Left forelimb (tissue), 1 donor: ENCODE measurements at regions not wholly inside any gene's neighbourhood (a gene's known extent, or its start where the extent isn't known, plus 50 kb on each side); places are given as distances from the start of the nearest gene placed in this dataset.

ENCODE experiments used
- DNase-seq: peaks from one replicate; pipeline ENCODE4 v3.0.0-alpha.2; 2018; ENCODE audit warnings: low spot score

GRCh38 chr1:37281354-37281753 lies 193.0 kb upstream of the ZC3H12A start:
- no peak for DNase-seq

DNA sequence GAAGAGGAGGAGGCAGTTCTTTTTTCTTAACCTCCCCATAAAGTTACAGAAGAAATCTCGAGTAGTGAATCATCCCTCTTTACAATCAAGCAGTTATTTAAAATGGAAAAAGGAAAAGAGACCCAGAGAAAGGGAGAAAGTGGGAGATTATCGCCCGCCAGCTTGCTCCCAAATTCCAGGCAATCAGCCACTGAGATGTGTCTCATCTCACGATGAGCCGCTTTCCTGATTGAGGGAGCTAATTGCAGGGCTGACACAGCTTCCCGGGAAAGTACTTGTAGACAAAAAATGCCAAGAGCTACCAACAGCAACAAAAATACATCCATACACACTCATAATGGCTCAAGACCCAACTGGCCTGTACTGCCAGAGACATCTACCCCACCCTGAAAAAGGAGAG lies 191.6 kb upstream of the ZC3H12A start:
- DNase-seq, result no peak

GRCh38 chr1:37284053-37284452 lies 190.3 kb upstream of the ZC3H12A start:
- DNase-seq, result no peak

- DNase-seq, result no peak
These were observed 187.5 kb upstream of the ZC3H12A start for GRCh38 chr1:37286881-37287280.

- no peak for DNase-seq
These were observed 185.5 kb upstream of the ZC3H12A start for GRCh38 chr1:37288900-37289299.

DNA sequence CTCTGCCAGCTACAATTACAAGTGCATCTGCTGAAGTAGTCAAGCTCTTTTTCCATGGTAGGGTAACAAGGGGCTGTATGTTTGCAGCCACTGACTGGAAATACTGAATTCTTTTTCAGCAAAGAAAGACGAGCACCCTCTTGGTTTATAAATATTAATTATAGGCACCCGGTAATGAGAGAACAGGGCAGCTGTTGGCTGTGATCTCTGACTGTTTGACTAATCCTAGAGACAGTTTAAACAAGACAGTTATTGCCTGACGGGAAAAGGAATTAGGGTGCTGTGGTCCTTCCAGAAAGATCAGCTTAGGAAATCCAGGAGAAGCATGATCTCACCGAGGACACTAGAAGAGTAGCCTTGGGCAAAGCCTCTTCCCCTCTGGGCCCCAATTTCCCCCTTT lies 183.7 kb upstream of the ZC3H12A start:
- DNase-seq, result no peak

DNA sequence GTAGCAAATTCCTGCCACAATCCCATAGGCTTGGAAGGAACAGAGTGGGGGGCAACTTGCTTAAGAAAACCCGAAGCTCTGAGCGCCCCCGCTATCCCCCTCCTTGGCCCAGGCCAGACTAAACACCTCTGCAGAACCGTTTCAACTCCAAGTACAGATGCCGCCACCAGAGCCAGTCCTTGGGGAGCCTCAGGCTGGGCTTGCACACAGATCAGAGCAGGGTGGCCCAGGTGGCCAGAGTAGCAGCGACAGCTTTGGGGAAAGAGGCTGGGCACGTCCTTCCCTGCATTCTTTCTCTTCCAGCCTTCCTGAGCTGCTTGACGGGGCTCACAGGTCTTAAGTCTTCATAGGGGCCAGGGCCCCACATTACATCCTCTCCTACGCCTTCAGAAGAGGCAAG lies 181.6 kb upstream of the ZC3H12A start:
- no peak for DNase-seq

DNA sequence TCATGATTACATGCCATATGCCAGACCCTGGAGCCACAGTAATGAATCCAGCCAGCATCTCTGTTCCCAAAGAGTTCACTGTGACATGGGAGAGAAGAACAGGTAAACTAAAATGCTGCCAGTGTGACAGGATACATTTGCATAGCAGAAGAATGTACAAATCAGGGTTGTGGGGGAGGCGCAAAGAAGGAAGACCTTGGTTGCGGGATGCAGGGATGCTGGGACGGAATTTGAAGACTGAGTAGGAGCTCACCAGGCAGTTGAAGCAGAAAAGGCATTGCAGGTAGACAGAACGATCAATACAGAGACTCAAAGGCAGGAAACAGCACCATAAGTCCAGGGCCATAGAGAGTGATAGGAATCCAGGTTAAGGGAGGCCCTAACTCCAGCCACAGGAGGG lies 180.3 kb upstream of the ZC3H12A start:
- no peak for DNase-seq

DNA sequence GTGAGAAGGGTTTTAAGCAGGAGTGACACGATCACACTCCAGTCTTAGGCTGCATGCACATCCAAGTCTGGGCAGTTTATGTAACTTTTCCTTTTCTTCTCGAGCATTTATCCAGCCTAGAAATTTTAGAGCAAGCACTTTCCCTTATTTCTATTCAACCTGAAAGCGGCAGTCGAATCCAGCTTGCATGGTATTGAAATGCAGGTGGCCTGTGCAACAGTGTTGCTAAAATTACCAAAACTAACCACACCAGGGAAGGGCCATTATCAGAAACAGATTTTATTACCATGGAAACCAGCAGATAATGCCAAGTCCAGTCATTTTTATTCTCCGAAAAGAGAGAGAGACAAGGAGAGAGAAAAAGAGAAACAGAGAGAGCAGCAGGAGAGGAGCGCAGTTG lies 179.9 kb upstream of the ZC3H12A start:
- DNase-seq, result no peak

GRCh38 chr1:37298769-37299168 lies 175.6 kb upstream of the ZC3H12A start:
- no peak for DNase-seq

DNA sequence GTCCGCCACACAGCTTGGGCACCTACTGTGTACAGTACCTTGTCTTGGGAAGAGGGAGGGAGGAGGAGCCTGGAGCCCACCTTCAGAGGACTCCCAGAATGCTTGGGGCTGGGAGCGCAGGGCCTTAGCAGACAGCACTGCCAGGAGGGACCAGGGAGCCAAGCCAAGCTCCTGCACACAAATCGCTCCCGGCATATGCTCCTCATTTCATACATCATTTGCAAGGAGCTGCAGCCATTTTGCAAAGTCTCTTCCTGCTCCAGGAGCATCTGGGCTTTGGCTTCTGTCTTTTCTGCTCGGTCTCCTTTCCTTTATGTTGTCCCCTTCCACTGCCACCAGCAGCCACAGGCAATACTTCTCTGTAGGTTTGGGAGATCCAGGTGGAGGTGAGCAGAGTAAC lies 175.2 kb upstream of the ZC3H12A start:
- DNase-seq, result no peak

DNA sequence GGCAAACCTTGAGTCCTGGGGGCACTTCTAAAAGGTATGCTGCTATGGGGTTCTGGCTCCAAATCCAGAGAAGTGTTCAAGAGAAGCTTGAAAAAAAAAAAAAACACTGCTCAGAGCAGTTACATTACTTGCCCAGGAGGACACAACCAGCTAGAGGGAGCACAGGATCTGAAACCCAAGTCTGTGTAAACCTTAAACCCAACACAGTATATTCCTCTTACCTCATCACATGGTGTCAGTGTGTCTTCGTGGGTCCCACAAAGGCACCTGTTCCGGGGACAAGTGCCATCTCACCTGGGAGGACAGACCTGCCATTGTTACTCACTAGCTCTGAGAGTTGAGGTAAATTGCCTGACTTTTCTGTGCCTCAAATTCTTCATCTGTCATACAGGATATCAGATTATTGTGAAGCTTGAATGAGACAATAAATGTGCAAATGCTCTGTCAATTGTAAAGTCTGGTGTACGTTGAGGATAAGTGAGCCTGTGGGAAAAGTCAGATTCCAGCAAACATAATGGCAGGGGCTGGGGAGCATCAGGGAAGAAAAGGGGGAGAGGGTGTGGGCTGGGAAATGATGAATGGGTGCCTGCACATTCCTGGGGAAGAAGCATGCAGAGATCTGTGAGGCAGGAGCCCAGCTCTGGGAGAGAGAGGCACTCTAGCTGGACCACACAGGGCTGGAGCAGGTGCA lies 170.4 kb upstream of the ZC3H12A start:
- no peak for DNase-seq

DNA sequence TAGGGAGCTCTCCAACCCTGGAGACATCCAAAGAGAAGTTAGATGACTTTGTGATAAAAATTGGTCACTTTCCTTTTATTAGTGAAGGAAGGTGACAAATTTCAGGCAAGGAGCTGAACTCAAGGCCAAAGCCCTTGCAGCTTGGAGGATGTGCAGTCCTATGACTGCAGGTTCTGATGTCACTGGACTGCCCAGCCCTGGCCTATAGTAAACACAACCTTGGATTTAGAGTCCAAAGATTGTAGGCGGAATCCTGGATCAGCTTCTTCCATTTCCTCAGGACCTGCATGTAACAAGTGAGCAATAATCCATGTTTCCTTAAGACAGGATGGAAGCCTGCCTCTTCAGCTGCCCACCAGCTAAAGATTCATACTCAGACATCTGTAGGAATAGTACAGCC lies 169.3 kb upstream of the ZC3H12A start:
- no peak for DNase-seq

- no peak for DNase-seq
These were observed 168.5 kb upstream of the ZC3H12A start for GRCh38 chr1:37305841-37306240.

DNA sequence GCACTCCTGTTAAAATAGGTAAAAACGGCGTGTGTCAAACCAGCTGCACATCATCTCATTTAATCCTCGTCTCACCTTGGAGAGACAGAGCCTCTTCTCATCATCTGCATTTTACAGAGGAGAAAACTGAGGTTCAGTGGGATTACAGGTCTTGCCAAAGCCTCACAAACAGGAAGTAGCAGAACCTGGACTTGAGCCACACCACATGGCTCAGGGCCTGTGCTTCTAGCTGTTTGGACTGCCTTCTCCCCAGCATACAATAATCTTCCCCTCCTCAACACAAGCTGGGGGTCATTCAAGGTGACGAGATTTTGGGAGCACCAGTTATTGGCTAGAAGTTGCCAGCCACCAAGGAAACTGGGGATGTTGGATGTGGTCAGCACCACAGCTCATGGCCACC lies 167.9 kb upstream of the ZC3H12A start:
- no peak for DNase-seq

DNA sequence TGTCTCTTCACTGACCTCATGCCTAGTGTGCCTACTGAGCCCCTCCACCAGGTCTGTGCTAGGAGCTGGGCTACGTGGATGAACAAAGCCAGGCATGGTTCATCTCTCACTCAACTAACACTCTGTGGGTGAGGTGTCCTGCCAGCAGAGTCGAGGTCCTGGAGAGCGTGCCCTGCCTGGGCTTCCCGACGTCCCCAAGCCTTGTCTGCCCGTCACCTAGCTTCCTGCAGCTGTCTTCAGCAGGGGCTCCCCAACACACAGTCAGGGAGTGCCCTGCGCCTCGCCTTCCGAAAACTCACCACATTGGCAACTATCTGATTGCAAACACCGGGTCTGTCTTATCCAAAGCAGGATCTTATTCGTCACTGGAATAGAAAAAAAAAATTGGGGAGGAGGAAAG lies 167.5 kb upstream of the ZC3H12A start:
- DNase-seq, result no peak

DNA sequence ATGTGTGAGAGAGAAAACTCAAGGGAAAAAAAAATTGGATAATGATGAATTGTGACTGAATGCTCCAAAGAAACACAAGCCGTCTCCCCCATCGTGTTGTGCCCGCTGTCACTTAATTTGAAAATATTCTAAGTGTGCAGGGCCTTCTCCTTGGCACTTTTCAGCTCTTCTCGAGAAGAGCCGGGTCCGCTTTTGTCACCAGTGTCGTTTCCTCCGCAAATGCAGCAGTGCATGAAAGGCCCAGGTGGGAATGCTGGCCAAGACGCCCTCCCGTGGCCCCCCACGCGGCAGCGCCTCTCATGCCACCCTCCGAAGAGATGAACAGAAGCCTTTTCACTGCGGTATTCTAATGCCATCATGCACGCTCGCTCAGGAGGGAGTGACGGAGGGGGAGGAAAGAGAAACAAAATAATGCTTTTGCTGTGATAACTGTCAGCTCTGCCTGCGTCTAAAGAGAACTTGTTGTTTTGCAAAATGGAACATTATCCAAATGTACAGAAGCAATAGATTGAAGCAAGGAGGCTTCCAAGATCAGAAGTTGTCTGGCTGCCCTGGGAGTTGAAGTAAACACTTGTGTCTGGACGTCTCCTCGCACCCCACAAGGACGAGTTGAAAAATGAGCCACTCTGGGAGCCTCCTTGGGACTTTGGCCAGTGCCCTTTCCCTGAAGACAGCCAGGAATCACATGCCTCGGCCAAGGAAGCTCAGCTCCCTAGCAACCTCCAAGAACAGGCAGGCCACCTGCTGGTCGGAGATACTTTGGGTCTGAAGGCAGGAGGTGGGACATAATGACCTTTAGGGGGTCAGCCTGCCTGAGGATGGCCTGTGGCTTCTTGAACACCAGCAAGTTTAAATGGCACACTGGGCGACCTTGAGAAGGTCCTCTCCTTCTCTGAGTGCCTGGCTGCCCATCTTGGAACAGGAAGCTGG lies 166.1 kb upstream of the ZC3H12A start:
- DNase-seq, result no peak

DNA sequence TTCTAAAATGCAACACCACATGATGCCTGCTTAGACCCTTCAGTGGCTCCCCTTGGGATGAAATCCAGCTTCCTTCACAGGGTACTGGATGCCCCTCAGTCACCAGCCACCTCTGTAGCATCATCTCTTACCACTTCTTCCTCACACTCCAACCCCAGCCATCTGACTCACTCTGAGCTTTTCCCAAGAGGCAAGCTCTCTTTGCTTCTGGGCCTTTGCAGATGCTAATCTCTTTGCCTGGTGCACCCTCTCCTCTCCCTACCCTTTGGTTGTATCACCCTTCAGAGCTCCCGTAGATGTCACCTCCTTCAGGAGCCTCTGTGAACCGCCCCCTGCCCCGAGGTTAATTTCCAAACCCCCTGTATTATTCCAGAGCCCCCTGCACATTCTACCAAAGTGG lies 164.8 kb upstream of the ZC3H12A start:
- no peak for DNase-seq

DNA sequence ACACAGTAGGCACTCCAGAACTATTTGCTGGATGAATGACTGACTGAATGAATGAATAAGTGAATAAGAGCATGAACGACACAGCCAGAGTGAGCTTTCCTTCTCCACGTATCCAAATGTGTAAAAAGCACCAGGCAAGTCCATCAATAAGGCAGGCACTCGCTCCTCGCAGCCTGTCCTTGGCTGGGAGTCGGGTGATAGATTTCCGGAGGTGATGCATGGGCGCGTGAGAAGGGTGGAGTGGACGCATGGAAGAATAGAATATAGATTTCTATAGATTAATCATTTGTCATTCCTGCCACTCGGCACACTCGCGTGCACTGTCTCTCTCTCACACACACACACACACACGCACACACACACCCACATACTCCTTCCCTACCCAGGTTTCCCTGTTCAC lies 164.3 kb upstream of the ZC3H12A start:
- no peak for DNase-seq

- no peak for DNase-seq
These were observed 159.0 kb upstream of the ZC3H12A start for GRCh38 chr1:37315371-37315846.

GRCh38 chr1:37317870-37318467 lies 156.4 kb upstream of the ZC3H12A start:
- DNase-seq, result no peak

DNA sequence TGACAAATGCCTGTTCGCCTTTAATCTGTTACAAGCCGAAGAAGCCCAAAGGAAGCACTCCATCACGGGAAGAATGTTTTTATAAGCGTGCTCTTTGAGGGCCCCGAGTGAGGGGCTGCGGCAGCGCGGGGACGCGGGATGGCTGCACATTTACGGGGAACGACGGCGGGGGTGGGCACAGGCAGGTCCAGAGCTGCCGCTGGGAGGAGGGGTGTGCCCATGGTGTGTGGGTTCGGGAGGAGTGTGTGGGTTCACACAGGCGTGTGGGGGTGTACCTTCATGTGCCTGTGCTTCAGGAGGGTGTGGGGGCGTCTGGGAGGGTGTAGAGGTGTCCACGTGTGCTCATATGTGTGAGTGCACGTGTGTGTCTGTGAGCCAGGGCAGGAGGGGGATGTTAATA lies 155.9 kb upstream of the ZC3H12A start:
- DNase-seq, result no peak

DNA sequence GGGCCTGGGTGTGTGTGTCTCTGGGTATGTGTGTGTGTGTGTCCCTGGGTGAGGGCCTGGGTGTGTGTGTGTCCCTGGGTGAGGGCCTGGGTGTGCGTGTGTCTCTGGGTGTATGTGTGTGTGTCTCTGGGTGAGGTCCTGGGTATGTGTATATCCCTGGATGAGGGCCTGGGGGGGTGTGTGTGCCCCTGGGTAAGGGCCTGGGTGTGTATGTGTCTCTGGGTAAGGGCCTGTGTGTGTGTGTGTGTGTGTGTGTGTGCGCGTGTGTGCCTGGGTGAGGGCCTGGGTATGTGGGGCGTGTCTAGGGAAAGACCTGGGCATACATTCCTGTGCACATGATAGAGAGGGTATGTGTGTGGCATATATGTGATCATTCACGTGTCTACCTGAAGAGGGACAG lies 155.1 kb upstream of the ZC3H12A start:
- no peak for DNase-seq
